ENCODE measurements at regions not wholly inside any gene's neighbourhood (a gene's known extent, or its start where the extent isn't known, plus 50 kb on each side); places are given as distances from the start of the nearest gene placed in this dataset.

DNA sequence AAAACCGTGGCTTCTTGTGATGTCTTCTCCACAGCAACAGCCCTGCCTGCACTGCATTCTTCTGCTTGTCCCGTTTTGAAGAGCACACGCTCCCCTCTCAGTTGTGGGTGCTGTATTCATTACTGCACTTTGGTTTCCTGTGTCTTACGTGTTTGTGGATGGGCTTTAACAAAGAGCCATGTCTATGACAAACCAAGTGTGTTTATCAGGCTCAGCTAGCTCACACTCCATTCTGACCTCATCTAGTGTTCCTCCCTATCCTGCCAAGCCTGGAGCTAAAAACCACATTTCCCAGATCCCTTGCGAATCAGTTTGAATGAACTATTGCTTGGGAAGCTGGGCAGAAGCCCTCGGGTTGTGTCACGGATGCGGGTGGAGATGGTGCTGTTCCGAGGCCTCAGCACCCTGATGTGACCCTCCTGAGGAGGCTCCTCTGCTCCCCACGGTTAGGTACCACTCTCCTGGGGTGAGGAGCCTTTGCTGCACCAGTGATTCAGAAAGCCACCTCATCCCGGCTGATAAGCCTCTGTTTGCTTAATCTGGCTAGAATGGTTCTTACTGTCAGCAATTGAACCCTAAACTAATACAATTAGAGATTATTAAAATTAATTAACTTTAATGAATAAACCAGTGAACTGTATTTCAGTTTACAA is 116.5 kb downstream of the GALR1 start:
- TF ChIP-seq, protein P1, sequence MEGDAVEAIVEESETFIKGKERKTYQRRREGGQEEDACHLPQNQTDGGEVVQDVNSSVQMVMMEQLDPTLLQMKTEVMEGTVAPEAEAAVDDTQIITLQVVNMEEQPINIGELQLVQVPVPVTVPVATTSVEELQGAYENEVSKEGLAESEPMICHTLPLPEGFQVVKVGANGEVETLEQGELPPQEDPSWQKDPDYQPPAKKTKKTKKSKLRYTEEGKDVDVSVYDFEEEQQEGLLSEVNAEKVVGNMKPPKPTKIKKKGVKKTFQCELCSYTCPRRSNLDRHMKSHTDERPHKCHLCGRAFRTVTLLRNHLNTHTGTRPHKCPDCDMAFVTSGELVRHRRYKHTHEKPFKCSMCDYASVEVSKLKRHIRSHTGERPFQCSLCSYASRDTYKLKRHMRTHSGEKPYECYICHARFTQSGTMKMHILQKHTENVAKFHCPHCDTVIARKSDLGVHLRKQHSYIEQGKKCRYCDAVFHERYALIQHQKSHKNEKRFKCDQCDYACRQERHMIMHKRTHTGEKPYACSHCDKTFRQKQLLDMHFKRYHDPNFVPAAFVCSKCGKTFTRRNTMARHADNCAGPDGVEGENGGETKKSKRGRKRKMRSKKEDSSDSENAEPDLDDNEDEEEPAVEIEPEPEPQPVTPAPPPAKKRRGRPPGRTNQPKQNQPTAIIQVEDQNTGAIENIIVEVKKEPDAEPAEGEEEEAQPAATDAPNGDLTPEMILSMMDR (conservative IDR thresholded peaks at IDR 0.05 in 1 of 2, IDR thresholded peaks at IDR 0.05 in 1 of 2; ENCODE audit: low read depth in 1 of 2, low read length in 2 of 2), result no peak
- TF ChIP-seq EZH2 (IDR thresholded peaks at IDR 0.05; ENCODE audit: low read length, missing control alignments), result no peak

All from fibroblast of lung (primary cell).